Caco-2 (cell line): ENCODE measurements at regions not wholly inside any gene's neighbourhood (a gene's known extent, or its start where the extent isn't known, plus 50 kb on each side); places are given as distances from the start of the nearest gene placed in this dataset.
"Not testable (repeated sequence)": the region's sequence is repeated elsewhere in the genome, so short reads cannot be mapped to it uniquely, and the experiment has no call there.

Source experiments
- BruUV-seq: library from RNA; stranded (reverse); fragments of 400-500 nt; replicated peaks from 2 replicates; lab custom pipeline; 2021; lab: Mats Ljungman, UMichigan
- CTCF ChIA-PET: fragments of 300-600 bp; sonication (Branson Sonifier 250); formaldehyde crosslinking; loops from one replicate; lab custom pipeline; 2022; ENCODE audit warnings: antibody characterized with exemption; lab: Charles Lee
- POLR2A ChIA-PET: fragments of 300-600 bp; sonication (Branson Sonifier 250); formaldehyde crosslinking; loops from one replicate; lab custom pipeline; 2022; ENCODE audit warnings: antibody characterized with exemption; lab: Charles Lee
- DNase-seq, 2 experiments: peaks; one replicate each; pipeline versions ENCODE4 v3.0.0 to v3.0.0-alpha.2; 2020 to 2022
- H3K27me3 ChIP-seq: replicated peaks from 2 replicates; pipeline ENCODE4 v1.6.0; 2011; ENCODE audit warnings: low read length; ENCODE audit not compliant: control insufficient read depth, insufficient read depth
- H3K36me3 ChIP-seq: 2 replicates; pipeline ENCODE4 v1.5.1; 2011; ENCODE audit warnings: low read length; ENCODE audit not compliant: control insufficient read depth, insufficient read depth
- H3K4me1 ChIP-seq: fragments of 250-450 bp; sonication (Bioruptor Pico); 2 replicates; pipeline ENCODE4 v1.5.1; 2020; ENCODE audit warnings: mild to moderate bottlenecking
- H3K4me3 ChIP-seq: 2 replicates; pipeline ENCODE4 v1.5.1; 2011; ENCODE audit warnings: low read depth, mild to moderate bottlenecking, control low read depth, low read length
- H3K9me3 ChIP-seq: fragments of 250-450 bp; sonication (Bioruptor Pico); 2 replicates; pipeline ENCODE4 v1.5.1; 2020; ENCODE audit warnings: mild to moderate bottlenecking, moderate library complexity
- H3K27ac Mint-ChIP-seq: one replicate; pipeline ENCODE4 v1.8.0; 2022; ENCODE audit warnings: mixed read lengths; ENCODE audit not compliant: unreplicated experiment
- H3K27me3 Mint-ChIP-seq: one replicate; pipeline ENCODE4 v1.8.0; 2022; ENCODE audit warnings: mixed read lengths; ENCODE audit not compliant: insufficient read depth, unreplicated experiment
- H3K36me3 Mint-ChIP-seq: one replicate; pipeline ENCODE4 v1.8.0; 2022; ENCODE audit warnings: mild to moderate bottlenecking, mixed read lengths; ENCODE audit not compliant: insufficient read depth, unreplicated experiment
- H3K4me1 Mint-ChIP-seq: one replicate; pipeline ENCODE4 v1.8.0; 2022; ENCODE audit warnings: low read depth, mixed read lengths; ENCODE audit not compliant: unreplicated experiment
- H3K4me3 Mint-ChIP-seq: one replicate; pipeline ENCODE4 v1.8.0; 2022; ENCODE audit warnings: mild to moderate bottlenecking, moderate library complexity, mixed read lengths; ENCODE audit not compliant: unreplicated experiment
- H3K9me3 Mint-ChIP-seq: one replicate; pipeline ENCODE4 v1.8.0; 2022; ENCODE audit warnings: mixed read lengths; ENCODE audit not compliant: unreplicated experiment
- CTCF ChIP-seq, 2 experiments: fragments of 200-600 bp in 1 of 2; IDR thresholded peaks; 1 replicate in 1 of 2; 2 replicates in 1 of 2; pipeline versions ENCODE4 v1.5.1 to v1.8.0; 2011 to 2022; ENCODE audit warnings: antibody characterized with exemption in 1 of 2, control low read depth in 1 of 2, inconsistent platforms in 1 of 2, low read depth in 1 of 2, low read length in 1 of 2, mild to moderate bottlenecking in 1 of 2, moderate library complexity in 1 of 2; ENCODE audit not compliant: insufficient read depth in 1 of 2, severe bottlenecking in 1 of 2, unreplicated experiment in 1 of 2
- intact Hi-C: fragments of 100-400 bp; cut with micrococcal nuclease; formaldehyde crosslinking; loops from one replicate; pipeline ENCODE4 v1.10.0; 2022; ENCODE audit not compliant: unreplicated experiment

DNA sequence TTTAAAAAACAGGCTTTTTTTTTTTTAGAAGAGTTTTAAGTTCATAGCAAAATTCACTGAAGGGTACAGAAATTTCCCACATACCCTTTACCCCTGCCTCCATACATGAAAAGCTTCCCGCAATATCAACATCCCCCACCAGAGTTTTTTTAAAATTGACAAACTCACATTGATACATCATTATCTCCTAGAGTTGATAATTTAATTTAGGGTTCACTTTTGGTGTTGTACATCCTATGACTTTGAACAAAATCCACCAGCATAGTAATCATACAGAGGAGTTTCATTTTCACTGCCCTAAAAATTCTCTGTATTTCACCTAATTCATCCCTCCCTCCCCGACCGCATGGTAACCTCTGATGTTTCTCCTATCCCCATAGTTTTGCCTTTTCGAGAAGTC is 53.6 kb upstream of the KCNK2 start:
- H3K9me3 Mint-ChIP-seq, result no peaks in the 10 kb centered on the region
- H3K4me1 ChIP-seq, result no peaks in the 10 kb centered on the region
- intact Hi-C loops, result no loop called here
- ChIA-PET CTCF (no interaction called here), POLR2A (no interaction called here)
- no peak overlapping the region for H3K27ac Mint-ChIP-seq
- H3K4me3 ChIP-seq, result no peak overlapping the region
- H3K36me3 Mint-ChIP-seq, result no peaks in the 10 kb centered on the region
- H3K9me3 ChIP-seq, result no peaks in the 10 kb centered on the region
- H3K27me3 Mint-ChIP-seq, result peaks cover 13% of the 10 kb centered on the region
- H3K4me3 Mint-ChIP-seq, result no peak overlapping the region
- no peak for DNase-seq
- no peak for TF ChIP-seq CTCF (IDR thresholded peaks at IDR 0.05; ENCODE audit: insufficient read depth in 1 of 2, low read depth in 1 of 2, low read length in 1 of 2, severe bottlenecking in 1 of 2, unreplicated experiment in 1 of 2)
- H3K36me3 ChIP-seq, result no peaks in the 10 kb centered on the region
- no peaks in the 10 kb centered on the region for H3K27me3 ChIP-seq
- BruUV-seq, result no TSS peak
- no peaks in the 10 kb centered on the region for H3K4me1 Mint-ChIP-seq

DNA sequence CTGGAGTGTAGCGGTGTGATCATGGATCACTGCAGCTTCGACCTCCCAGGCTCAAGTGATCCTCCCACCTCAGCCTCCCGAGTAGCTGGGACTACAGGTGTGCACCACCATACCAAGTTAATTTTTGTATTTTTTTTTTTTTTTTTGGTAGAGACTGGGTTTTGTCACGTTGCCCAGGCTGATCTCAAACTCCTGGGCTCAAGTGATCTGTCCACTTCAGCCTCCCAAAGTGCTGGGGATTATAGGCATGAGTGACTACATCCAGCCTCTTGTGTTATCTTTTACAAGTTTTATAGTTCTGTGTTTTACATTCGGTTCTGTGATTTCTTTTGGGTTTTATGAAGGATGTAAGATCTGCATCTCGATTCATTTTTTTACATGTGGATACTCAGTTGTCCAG is 52.0 kb upstream of the KCNK2 start:
- H3K4me3 Mint-ChIP-seq, H3K36me3 ChIP-seq, H3K4me1 ChIP-seq, intact Hi-C loops, H3K27me3 ChIP-seq, H3K36me3 Mint-ChIP-seq, DNase-seq, POLR2A ChIA-PET, CTCF ChIA-PET, H3K4me3 ChIP-seq, BruUV-seq, H3K9me3 ChIP-seq, H3K4me1 Mint-ChIP-seq, H3K27ac Mint-ChIP-seq, H3K9me3 Mint-ChIP-seq: not testable (repeated sequence)
- peaks cover 21% of the 10 kb centered on the region for H3K27me3 Mint-ChIP-seq

GRCh38 chr1:215031392-215031791 is 51.1 kb upstream of the KCNK2 start:
- no peaks in the 10 kb centered on the region for H3K9me3 Mint-ChIP-seq

More at GRCh38 chr1:215031392-215031791, 51.1 kb upstream of the KCNK2 start:
- CTCF ChIA-PET, result no interaction called here
- BruUV-seq, result no TSS peak
- Histone ChIP-seq H3K9me3 (no peaks in the 10 kb centered on the region), H3K4me3 (no peak overlapping the region), H3K27me3 (no peaks in the 10 kb centered on the region), H3K36me3 (no peaks in the 10 kb centered on the region), H3K4me1 (no peaks in the 10 kb centered on the region)
- H3K27ac Mint-ChIP-seq, result no peak overlapping the region
- H3K36me3 Mint-ChIP-seq, result no peaks in the 10 kb centered on the region
- DNase-seq, result no peak
- POLR2A ChIA-PET, result no interaction called here
- TF ChIP-seq CTCF (IDR thresholded peaks at IDR 0.05; ENCODE audit: insufficient read depth in 1 of 2, low read depth in 1 of 2, low read length in 1 of 2, severe bottlenecking in 1 of 2, unreplicated experiment in 1 of 2), result no peak
- peaks cover 24% of the 10 kb centered on the region for H3K27me3 Mint-ChIP-seq
- intact Hi-C loops, result no loop called here
- no peaks in the 10 kb centered on the region for H3K4me1 Mint-ChIP-seq
- no peak overlapping the region for H3K4me3 Mint-ChIP-seq
